CD4-positive, alpha-beta T cell treated with Interleukin-2 at 100 ng/mL for 4 hours (primary cell): ENCODE measurements at regions not wholly inside any gene's neighbourhood (a gene's known extent, or its start where the extent isn't known, plus 50 kb on each side); places are given as distances from the start of the nearest gene placed in this dataset.

Source experiments
- DNase-seq: peaks from one replicate; pipeline ENCODE4 v3.0.0-alpha.2; 2020; ENCODE audit warnings: low spot score

DNA sequence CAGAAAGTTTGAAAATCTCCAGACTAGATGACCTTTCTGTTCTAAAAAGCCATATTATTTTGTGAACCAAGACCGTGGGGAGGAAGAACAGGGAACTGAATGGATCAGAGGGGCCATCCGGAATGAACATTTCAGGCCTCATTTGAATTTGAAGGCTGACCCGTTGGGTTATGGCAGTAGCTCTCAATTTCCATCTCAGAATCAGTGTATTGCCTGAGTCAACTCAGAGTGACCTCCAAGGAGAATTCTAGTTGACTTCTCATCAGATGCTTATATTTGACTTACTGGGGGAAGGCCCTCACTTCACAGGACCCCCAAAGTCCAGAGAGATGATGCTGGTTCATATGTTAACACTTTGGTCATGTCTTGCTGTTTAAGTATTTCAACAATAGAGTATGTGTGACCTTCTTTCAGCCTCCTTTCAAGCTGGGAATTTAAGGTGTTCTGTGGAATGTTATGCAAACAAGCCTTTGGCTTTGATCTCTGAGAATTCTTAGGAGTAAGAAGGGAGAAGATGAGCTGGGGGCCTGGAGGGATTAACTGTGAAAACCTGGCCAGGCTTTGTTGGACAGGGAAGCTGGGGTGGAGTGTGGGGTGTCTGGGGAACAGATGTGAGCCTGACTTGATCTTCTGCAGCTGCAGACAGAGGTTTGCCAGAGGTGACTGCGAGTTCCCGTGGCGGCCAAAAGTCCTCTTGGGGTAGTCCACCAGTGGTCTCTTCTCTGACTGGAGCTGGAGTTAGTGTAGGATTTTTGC, 111.2 kb upstream of the RGMA start:
- no peak for DNase-seq

DNA sequence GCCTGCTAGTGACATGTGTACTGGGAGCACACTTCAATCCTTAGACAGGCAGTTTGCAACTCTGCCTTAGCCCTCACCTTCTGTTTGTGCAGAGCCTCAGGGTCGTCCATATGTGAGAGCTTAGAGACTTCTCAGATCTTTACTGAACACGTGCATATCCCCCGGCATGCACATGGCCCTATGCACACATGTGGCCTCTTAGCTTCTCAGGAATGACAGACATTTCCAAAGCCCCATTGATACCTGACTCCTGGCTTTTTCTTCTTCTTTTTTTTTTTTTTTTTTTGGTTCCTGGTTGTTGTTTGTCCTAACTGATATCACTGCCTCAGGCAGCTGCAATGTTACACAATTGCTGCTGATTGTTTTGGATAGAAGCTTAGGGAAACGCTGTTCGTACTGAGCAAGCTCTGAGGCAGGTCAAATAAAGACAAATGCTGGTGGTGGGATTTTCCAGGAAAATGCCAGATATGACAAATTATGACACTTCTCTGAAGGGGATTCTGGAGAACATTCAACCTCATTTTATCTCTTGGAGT, 107.2 kb upstream of the RGMA start:
- no peak for DNase-seq

DNA sequence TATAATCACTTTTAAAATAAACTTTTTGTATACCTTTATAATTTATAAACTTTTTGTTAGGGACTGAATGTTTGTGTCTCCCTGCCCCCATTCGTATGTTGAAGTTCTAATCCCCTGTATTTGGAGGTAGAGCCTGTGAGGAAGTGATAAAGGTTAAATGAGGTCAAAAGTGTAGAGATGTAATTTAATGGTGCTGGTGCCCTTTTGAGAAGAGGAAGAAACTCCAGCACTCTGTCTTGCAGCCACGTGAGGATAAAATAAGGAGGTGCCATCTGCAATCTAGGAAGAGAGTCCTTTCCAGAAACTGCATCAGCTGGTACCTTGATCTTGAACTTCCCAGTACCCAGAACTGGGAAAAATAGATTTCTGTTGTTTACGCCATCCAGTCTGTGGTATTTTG, 106.1 kb upstream of the RGMA start:
- no peak for DNase-seq

DNA sequence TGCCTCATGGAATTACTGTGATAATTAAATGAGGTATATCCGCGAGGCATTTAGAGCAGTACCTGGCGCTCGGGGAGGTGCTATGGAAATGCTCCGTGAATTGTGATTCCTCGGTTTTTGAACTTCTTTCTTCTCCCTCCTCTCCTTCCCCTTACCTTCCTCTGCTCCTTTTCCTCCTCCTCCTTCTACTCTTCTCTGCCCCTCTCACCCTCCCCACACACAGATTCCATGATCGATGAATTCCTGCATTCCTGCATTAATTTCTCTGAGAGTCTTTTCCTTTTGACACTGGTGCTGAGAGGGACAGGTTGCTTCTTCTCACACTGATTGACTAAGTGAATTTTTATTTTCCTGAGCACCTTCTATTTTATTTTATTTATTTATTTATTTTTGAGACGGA, 101.2 kb upstream of the RGMA start:
- DNase-seq = no peak

DNA sequence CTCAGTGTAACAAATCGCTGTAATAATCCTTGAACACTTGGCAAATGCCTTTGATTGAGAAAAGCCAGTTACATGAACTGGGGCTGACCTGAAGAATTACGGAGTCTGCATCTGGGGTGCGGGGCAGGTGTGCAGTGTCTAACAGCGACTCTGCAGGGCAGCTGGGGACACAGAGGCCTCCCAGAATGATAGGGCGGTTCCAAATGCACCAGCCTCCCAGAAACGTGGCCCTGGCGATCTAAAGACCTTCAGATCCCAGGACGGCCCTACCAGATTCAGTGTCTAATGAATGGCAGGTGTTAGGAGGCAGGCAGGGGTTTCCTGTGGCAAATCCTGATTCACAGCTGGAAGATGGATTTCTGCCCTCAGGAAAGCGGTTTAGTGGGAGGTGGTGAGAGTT, 100.5 kb upstream of the RGMA start:
- DNase-seq = no peak

DNA sequence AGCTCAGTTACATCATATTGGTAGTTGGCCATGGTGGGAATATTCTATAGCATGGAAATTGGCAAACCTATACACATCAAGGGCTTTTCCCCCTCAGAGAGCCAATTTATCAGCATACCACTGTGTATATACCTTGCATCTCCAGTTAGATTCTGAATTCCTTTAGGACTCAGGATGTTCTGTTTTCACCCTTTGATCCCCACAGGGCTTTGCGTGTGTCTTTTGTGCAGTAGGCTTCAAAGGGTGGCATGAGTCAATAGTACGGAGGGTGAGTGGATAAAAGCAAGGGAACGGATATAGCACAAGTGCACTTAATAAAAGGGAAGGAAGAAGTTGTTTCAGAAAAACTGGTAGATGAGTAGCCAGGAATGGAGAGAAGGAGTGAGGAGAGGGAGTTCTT, 99.2 kb upstream of the RGMA start:
- DNase-seq = no peak

DNA sequence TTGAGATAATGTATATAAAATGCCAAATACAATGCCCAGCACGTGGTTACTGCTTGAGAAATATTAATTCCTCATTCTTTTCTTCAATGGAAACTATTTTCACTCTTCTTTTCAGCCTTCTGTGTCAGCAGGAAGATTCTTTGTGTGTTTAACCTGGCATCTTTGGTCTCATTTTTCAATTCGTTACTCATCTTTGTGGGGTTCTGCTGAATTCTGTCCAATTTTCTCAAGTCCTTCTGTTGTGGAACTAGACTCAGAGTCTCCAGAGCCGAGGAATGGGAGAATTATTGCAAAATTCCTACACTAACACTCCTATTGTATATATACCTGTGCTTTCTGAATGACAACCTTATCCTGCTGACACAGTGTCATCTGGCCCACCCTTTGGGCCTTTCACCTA, 96.8 kb upstream of the RGMA start:
- DNase-seq = no peak

DNA sequence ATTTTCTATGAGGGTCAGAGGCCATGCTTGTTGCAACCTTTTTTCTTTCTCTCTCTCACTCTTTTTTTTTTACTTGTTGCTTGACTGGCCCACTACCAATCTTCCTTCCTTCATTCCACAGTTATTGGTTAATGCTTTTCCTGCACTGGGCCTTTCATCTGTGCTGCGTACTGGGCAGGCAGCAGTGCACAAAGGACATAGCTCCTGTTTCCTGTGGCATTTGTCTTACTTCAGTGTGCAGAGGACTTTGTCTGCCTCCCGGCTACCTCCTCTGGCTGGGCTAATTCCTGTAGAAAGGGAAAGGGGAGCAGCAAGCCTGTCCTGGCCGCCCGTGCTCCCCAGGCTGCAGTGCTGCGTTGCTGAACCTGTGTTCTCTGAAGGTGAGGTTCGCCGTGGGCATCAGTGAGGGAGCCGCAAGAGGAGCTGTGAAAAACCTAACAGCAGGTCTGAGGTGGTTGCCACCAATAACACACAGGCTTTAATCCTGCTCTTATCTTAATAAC, 93.7 kb upstream of the RGMA start:
- DNase-seq = no peak

DNA sequence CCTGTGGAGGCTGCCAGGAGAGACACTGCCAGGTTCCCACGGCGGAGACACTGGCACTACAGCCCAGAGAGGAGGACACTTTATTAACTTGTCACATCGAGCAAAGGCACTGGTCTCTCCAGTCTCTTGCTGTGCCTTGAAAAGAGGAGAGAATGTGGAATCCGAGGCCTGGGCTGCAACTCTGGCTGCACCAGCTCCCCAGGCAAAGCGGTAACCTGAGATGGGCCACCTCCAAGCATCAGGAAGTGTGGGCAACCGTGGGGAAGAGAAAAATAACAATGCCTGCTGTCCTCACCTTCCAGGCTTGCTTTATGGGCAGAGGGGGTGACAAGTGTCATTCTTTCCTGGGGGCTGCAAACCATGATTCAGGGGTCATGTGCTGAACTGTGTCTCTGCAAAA, 91.6 kb upstream of the RGMA start:
- DNase-seq = no peak

DNA sequence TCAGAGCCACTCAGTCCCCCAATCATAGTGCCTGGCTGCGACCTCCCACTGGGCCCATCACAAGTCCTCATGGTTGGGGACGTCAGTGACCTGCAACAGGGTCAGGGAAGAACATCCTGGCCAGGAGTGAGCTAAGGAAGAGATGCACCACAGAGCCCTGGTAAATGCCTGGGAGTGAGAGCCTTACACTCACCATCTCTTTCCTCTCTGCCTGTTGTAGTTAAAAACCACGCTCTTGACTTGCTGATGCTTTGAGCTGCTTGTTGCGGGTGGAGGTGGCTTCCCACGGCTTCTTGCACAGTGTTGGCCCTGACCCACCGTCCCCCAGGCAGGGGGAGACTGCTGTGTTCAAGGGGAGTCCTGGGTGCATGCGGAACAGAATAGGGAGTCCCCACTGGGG, 91.1 kb upstream of the RGMA start:
- no peak for DNase-seq

DNA sequence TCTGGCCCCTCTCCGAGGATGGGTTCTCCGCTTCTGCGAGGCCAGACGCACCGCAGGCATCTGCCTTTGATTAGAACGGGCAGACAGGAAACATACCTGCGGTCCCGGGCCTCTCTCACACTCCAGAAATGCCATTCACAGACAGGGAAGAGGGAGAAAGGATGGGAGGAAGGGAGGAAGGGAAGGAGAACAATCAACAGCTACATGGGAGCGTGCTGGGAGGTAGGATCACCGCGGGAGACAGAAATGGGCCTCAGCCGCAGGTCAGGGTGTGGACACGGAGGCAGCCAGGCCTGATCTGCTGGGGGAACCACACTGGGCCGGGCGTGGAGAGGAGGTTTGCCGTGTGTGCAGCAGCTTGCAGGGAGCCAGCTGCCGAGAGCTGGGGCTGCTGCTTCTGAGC, 90.7 kb upstream of the RGMA start:
- no peak for DNase-seq

DNA sequence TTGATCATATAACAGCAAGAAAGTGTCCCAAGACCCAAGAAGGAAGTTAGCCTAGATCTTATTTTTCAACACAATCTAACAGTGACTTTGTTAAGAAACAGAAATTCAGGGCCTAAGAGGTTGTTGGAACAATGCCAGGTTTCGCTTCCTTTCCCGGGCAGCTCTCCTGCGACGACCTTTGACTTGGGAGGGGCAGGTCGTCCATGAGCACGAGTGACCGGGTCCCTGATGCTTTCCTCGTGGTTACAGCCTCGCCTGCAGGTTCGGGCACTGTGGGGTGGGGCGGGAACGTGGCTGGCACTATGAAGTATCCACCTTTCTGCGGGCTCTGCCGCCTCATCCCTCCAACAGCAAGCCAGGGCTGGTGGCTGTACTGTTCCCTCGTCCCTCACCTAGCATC, 90.1 kb upstream of the RGMA start:
- DNase-seq = no peak

DNA sequence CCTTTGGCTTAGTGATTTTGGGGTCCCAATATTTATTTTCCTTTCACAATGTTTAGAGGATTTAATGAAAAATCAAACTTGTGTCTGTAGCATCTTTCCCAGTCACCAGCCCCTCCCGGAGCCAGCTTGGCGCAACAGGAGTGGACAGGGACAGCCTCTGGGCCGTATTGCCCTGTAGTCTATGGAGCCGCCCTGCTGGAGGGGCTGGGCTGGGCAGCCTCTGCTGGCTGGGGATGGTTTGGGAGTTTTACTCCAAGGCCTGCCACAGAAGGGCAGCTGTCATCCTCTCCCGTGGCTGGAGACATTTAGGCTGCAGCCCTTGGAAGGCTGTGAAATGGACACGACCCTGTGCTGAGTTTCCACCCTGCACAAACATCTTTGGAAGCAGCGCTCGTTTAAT, 89.4 kb upstream of the RGMA start:
- no peak for DNase-seq

DNA sequence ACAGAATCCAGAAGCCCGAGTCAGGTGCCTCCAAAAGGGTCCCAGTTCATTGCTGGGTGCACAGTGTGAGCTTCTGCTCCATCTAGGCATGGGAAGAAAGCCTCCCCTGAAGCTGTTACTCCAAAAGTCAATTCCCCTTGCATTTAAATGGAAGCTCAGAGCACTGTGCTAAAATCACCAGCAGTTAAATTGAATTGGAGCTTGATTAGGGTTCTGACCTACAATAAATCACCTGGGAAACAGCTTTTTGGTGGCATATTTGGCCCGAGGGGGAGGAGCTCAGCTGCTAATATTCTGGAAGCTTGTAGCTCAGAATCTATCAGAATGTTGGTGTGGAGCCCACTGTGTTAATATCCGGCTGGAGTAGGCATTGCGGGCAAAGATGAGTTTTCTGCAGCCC, 87.1 kb upstream of the RGMA start:
- no peak for DNase-seq

DNA sequence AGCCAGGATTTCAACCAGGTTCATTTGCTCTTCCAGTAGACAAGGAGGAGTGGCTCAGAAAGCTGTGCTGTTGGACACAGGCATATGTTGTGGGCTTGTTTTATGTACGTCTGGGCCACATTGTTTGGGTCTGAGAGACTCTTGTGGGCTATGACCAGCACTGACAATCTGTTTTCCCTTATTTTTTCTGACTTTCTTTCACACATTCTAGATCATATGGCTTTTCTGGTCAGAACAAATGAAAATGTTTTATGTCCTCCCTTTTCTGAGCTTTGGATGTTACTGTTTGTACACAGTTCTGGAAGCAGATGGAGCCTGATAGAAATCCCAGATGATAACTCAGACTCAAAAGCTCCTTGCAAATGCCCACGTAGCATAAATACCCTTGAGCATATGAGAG, 85.8 kb upstream of the RGMA start:
- no peak for DNase-seq

DNA sequence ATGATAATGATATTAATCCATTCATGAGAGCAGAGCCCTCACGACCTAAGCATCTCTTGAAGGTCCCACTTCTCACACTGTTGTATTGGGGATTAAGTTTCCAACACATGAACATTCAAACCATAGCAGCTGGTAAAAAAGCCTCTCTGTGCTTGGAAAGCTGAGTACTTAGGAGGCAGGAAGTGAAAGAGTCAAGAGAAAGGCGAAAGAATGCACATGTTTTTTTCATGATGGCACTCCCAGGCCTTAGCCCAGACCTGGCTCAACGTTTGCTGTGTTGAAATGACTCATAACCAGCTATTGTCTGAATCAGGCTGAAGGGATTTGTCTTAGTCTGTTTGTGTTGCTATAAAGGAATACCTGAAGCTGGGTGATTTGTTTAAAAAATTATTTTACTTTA, 84.4 kb upstream of the RGMA start:
- no peak for DNase-seq

DNA sequence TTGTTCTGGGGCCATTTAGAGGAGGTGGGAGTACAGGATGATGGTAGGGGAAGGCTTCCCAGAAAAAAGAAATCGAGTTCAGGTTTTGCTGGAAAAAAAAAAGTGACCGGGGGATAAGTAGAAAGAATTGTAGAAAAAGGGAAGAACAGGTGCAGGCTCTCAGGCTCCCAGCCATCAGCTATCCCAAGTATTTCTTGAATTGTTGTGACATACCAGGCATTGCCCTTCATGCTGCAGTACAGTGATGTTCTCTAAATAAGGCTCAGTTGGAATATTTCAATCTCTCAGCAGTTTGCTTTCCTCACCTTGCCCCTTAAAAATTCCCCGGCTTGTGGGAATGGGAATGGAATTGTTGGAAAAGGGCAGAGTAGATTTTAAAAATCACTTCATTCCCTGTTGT, 82.5 kb upstream of the RGMA start:
- no peak for DNase-seq

DNA sequence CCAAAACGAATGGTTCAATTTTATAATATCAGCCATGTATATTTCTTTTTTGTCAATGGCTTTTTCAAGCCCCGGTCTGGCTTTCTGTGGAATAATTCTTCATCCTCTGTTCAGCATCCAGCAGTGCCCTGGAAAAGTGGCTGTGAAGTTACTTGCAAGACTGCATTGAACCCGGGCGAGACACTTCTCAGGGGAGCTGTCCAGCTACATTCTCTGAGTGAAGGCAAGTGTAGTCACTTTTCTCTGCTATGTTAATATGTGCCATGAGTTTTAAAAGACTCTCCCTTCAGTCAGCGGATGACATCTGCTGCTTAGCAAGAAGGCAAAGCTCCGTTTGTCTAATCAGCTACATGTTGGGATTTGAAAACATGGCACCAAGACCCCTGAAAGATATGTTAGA, 81.3 kb upstream of the RGMA start:
- DNase-seq = no peak

DNA sequence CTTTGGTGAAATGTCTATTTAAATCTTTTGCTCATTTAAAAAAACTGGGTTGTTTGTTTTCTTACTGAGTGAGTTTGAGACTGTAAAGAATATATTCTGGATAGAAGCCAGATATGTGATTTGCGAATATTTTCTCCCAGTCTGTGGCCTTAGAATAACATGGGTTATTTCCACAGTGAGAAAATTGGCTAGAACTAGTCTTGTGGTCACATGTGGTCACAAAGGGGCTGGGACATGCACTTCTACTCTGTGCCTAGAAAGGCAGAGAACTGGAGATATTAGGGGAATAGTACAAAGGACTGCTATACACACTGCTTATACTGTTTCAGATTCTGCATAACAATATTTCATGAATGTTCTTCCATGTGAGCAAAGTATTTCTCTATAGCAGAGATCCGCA, 79.9 kb upstream of the RGMA start:
- DNase-seq = no peak

DNA sequence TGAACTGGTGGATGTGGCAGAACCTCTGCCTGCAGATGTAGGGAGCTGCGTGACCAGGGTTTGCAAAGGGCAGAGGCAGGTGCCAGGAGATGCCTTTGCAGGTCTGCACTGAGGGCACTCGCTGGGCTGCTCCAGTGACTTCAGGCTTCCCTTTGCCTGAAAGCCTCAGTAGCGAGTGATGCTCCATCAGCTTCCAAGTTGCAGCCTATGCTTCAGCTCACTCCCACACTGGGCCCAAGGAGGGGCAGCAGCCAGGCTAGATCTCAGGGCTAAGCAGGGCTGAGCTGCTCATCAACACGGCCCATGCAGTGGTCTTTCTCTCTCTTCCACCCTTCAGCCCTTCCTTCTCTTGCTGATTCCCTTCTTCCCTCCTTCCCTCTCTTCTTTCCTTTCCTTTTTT, 78.3 kb upstream of the RGMA start:
- DNase-seq = no peak

DNA sequence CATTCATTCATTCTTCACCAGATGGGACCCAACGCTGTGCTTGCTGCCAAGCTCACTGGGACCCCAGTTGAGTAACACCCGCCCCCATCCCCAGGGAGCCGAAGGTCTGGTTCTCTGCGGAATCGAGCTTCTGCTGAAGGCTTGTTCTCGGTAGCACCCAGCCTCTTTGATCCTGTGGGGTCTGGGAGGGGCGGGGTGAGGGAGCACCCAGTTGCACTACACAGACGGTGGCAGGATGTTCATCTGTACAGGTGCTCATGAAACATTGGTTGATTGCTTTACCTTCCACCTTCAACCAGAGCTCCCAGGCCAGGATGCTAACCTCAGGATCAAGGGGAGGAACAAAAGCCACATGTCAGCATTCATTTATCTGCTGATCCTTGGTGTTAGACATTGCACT, 77.7 kb upstream of the RGMA start:
- DNase-seq = no peak

DNA sequence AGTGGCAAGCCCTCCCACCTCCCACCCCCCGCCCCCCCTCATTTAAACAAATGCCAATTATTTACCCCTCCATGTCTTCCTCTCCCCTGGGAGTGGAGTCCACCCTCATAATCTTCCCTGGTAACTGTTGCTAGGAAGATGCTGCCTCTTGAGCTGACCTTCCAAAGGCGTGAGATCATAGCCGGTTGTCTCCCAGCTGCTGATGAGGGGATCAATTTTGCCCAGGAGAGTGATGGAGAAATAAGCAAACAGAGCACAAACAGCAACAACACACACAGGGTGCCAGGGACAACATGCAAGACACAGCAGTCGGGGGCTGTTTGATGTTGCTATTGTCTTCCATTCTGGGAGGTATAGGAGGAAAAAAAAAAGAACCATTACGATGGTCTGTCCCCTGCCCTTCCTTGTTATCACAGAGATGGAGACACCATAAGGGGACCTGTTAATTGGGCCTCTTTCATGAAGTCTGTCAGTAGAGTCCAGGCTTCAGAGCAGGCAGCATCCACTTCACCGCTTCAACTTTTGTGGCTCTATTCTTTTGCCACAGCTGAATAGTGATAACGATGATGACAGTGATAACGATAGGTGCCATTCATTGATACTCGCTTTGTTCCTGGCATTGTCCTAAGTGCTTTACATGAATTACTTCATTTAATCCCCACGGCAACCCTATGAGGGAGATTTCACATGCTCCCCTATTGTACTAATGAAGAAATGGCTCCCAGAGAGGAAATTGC, 76.9 kb upstream of the RGMA start:
- no peak for DNase-seq

DNA sequence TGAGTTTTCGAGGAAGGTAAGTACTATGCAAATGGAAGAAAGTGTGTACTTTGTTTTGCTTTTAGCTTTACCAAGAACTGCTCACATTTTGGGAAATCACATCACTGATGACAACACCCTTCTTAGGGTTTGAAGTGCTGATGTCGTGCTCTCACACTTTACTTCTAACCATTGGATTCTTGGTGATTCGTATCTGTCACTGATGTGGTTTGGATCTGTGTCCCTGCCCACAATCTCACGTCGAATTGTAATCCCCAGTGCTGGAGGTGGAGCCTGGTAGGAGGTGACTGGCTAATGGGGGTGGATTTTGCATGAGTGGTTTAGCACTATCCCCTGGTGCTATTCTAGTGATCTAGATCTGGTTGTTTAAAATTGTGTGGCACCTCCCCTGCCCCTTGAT, 75.4 kb upstream of the RGMA start:
- peak; percentile 2 for DNase-seq

DNA sequence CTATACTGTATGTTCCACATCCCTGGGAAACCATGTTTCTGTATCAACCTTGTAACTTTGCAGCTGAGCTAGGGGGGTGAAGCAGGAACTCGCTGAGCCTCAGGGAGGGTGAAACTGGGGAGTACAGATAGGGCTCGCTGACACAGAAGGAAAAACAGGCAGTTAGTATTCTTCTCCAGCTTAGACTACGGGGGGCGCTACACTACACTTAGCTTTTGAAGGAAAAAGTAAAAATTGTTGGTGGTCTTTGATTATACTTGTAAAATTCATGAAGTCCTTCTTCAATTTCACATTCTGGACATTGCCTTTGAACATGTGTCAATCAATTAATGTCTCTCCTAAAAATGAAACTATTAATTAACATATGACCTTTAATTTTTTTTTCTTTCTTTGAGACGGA, 73.5 kb upstream of the RGMA start:
- no peak for DNase-seq
